Neural crest cell (in vitro differentiated cells): ENCODE measurements at regions not wholly inside any gene's neighbourhood (a gene's known extent, or its start where the extent isn't known, plus 50 kb on each side); places are given as distances from the start of the nearest gene placed in this dataset.

Experiments used
- DNase-seq: peaks from one replicate; pipeline ENCODE4 v3.0.0; 2021; ENCODE audit warnings: low read depth, mixed read lengths, low spot score
- H3K27ac Mint-ChIP-seq: one replicate; pipeline ENCODE4 v1.8.0; 2021; ENCODE audit warnings: mild to moderate bottlenecking, mixed read lengths; ENCODE audit not compliant: unreplicated experiment
- H3K27me3 Mint-ChIP-seq: 2 replicates; pipeline ENCODE4 v1.8.0; 2021; ENCODE audit warnings: low read depth, mild to moderate bottlenecking, mixed read lengths
- H3K36me3 Mint-ChIP-seq: 2 replicates; pipeline ENCODE4 v1.8.0; 2021; ENCODE audit warnings: low read depth, mild to moderate bottlenecking, mixed read lengths
- H3K4me1 Mint-ChIP-seq: 2 replicates; pipeline ENCODE4 v1.8.0; 2021; ENCODE audit warnings: mixed read lengths
- H3K4me3 Mint-ChIP-seq: one replicate; pipeline ENCODE4 v1.8.0; 2021; ENCODE audit warnings: mild to moderate bottlenecking, mixed read lengths
- H3K9me3 Mint-ChIP-seq: 2 replicates; pipeline ENCODE4 v1.8.0; 2021; ENCODE audit warnings: mixed read lengths
- TF ChIP-seq, protein P1 (sequence below): fragments of 200-600 bp; sonication (generic); conservative IDR thresholded peaks from 2 replicates; pipeline ENCODE4 v1.5.0; 2021; ENCODE audit warnings: antibody characterized with exemption, mild to moderate bottlenecking

DNA sequence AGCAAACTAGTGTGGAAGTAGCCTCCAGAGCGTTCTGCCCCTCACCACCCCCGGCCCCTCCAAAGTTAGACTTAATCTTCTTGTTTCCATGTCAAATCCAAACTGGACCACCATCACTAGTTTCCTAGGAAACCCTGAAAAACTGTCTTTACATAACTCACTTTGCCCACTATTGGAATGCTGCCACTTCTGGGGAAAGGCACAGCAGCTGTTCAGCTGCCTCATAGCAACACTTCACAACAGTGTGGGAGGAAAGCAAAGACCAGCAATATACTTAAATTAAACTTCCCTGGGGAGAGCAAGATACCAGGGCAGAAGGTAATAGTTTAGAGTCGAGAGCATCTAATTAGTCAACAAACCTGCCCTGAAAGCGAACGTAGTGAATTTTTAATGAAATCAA, 452.2 kb downstream of the KCNJ2 start:
- Mint-ChIP-seq H3K4me3 (no peak overlapping the region), H3K36me3 (no peaks in the 10 kb centered on the region), H3K27ac (no peak overlapping the region), H3K27me3 (no peaks in the 10 kb centered on the region), H3K4me1 (peaks cover 16% of the 10 kb centered on the region), H3K9me3 (peaks cover 6% of the 10 kb centered on the region)
- TF ChIP-seq, protein P1, sequence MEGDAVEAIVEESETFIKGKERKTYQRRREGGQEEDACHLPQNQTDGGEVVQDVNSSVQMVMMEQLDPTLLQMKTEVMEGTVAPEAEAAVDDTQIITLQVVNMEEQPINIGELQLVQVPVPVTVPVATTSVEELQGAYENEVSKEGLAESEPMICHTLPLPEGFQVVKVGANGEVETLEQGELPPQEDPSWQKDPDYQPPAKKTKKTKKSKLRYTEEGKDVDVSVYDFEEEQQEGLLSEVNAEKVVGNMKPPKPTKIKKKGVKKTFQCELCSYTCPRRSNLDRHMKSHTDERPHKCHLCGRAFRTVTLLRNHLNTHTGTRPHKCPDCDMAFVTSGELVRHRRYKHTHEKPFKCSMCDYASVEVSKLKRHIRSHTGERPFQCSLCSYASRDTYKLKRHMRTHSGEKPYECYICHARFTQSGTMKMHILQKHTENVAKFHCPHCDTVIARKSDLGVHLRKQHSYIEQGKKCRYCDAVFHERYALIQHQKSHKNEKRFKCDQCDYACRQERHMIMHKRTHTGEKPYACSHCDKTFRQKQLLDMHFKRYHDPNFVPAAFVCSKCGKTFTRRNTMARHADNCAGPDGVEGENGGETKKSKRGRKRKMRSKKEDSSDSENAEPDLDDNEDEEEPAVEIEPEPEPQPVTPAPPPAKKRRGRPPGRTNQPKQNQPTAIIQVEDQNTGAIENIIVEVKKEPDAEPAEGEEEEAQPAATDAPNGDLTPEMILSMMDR, result no peak
- DNase-seq, result no peak

DNA sequence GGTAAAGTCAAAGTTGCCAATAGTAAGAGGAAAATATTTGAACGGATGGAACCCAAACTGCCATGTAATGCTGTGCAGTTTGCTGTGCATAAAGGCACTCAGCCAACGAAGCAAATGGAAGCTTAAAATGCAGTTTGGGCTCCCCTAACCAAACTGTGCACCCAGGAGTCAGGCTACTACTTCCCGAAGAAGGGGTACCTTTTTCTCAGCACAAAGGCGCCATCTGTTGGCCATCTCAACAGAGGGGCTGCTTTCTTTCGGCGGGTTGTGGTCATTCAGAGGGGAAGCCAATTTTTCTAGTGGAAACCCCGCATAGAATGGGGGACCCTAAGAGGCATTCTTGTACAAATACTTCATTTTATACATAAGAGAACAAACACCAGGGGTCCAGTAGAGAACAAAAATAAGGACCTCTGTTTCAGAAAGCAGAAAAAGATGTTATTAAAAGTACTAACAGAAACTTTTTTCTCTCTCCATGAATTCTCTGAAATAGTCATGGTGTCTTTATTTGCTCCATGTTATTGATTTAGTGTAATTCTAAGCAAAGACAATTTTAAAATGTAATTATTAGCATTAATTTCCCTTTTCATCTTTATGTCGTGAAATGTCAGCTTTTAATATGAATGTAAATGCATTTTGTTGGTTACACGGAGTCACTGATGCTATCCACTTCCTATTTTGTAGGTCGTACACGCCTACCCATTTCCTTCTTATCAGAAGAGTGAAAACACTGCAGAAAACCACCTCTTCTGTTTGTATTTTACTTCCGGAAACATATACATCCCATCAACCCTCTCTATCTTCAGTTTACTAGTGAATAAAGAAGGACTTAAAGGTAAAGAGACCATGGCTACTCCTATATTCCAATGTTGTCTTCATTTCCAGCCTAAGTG, 453.3 kb downstream of the KCNJ2 start:
- H3K27me3 Mint-ChIP-seq, result no peaks in the 10 kb centered on the region
- H3K27ac Mint-ChIP-seq, result no peak overlapping the region
- DNase-seq, result peak; percentile 62
- no peak overlapping the region for H3K4me3 Mint-ChIP-seq
- H3K9me3 Mint-ChIP-seq, result peaks cover 4% of the 10 kb centered on the region
- peaks cover 16% of the 10 kb centered on the region for H3K4me1 Mint-ChIP-seq
- TF ChIP-seq, protein P1, result peak; percentile 72
- no peaks in the 10 kb centered on the region for H3K36me3 Mint-ChIP-seq

DNA sequence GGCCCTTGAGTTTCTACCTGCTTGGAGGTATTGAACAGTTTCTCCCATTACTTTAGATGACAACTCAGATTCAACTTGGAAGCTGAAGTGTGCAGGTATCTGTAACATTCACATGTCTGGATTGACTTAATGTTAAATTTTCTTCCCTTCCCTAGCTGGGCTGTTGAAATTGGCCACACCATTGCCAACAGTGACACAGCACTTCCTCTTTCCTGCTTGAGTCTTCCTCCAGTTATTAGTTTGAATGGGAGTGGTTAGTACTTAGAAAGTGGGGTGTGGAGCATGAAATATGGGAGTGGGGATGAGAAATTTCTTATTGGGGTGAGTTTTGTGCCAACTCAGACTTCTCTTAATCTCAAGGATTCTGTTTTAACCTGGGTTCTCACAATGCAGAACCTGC, 454.9 kb downstream of the KCNJ2 start:
- Mint-ChIP-seq H3K4me1 (peaks cover 16% of the 10 kb centered on the region), H3K36me3 (no peaks in the 10 kb centered on the region), H3K9me3 (no peaks in the 10 kb centered on the region), H3K4me3 (no peak overlapping the region), H3K27me3 (no peaks in the 10 kb centered on the region), H3K27ac (no peak overlapping the region)
- TF ChIP-seq, protein P1, result no peak
- no peak for DNase-seq

DNA sequence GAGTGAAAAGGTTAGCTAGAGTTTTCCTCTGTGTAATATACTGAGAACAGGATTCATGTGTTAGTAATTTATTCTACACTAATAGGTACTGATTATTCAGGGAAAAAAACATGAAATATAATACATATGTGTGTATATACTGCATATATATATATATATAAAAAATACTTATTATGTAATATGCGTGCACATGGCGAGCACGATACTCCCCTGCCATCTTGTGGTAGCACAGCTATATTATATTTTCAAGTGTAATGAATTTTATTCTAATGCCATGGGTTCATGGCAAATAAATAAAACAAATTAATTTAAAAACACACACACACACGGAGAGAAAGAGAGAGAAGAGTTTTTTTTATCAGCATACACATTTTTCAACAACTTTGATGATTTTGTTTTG, 460.6 kb downstream of the KCNJ2 start:
- no peak for DNase-seq
- Mint-ChIP-seq H3K27me3 (no peaks in the 10 kb centered on the region), H3K9me3 (peaks cover 4% of the 10 kb centered on the region), H3K36me3 (peaks cover 3% of the 10 kb centered on the region), H3K4me3 (no peak overlapping the region), H3K27ac (no peak overlapping the region), H3K4me1 (peaks cover 2% of the 10 kb centered on the region)
- TF ChIP-seq, protein P1, result peak; percentile 47

DNA sequence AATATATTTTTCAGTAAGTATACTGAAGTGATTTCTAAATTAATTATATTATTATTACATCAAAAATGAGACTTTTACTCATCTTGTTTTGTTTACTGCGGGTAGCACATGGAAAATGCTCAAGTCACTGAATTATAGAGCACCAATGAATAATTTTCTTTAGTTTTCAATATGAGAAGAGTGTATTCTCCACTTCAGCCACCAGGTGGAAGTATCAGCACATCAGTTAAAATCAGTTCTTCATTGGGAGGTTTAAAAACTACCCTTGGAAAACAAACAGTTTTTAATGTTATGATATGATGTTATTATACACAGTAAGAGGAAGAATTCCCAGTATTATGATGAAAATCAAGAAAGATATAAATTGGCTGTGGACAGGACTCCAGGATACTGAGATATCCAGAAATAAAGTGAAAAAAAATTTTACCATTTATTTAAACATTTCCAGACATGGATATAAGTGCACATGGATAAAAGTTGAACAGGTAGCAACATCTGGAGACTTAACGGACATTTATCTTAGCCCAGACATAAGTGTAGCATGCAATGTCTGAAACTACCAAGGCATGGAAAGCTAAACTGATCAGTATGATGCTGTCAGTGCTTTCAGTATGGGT, 467.3 kb downstream of the KCNJ2 start:
- Mint-ChIP-seq H3K4me1 (peaks cover 54% of the 10 kb centered on the region), H3K36me3 (peaks cover 3% of the 10 kb centered on the region), H3K4me3 (peak overlapping the region; percentile 8), H3K27me3 (no peaks in the 10 kb centered on the region), H3K27ac (no peak overlapping the region), H3K9me3 (peaks cover 4% of the 10 kb centered on the region)
- TF ChIP-seq, protein P1, result peak; percentile 93
- DNase-seq, result peak; percentile 39
